Skeletal muscle satellite cell (primary cell): ENCODE measurements at regions not wholly inside any gene's neighbourhood (a gene's known extent, or its start where the extent isn't known, plus 50 kb on each side); places are given as distances from the start of the nearest gene placed in this dataset.
A peak's percentile ranks its signal among the peaks of the same experiment; 100 is the strongest.
"Not testable (repeated sequence)": the region's sequence is repeated elsewhere in the genome, so short reads cannot be mapped to it uniquely, and the experiment has no call there.

Experiments used
- H3K27me3 ChIP-seq: 2 replicates; pipeline ENCODE4 v1.7.0; 2013; ENCODE audit warnings: low read length; ENCODE audit not compliant: control insufficient read depth, insufficient read depth
- H3K36me3 ChIP-seq: 2 replicates; pipeline ENCODE4 v1.7.0; 2013; ENCODE audit warnings: mild to moderate bottlenecking, control low read depth, low read length; ENCODE audit not compliant: insufficient read depth
- H3K4me1 ChIP-seq: 2 replicates; pipeline ENCODE4 v1.7.0; 2013; ENCODE audit warnings: low read length; ENCODE audit not compliant: control insufficient read depth, insufficient read depth
- H3K4me2 ChIP-seq: 2 replicates; pipeline ENCODE4 v1.7.0; 2013; ENCODE audit warnings: mild to moderate bottlenecking, low read length
- H3K4me3 ChIP-seq: 2 replicates; pipeline ENCODE4 v1.7.0; 2013; ENCODE audit warnings: low read length
- H3K9ac ChIP-seq: 2 replicates; pipeline ENCODE4 v1.7.0; 2013; ENCODE audit warnings: mild to moderate bottlenecking, low read depth, low read length, moderate library complexity
- H3K9me3 ChIP-seq: replicated peaks from 2 replicates; pipeline ENCODE4 v1.7.0; 2013; ENCODE audit warnings: mild to moderate bottlenecking, control low read depth, low read length

GRCh38 chr6:85764844-85765243 lies 122.2 kb upstream of the SYNCRIP start:
- H3K27me3 ChIP-seq: no peaks in the 10 kb centered on the region
- no peak overlapping the region for H3K4me2 ChIP-seq
- no peak overlapping the region for H3K4me3 ChIP-seq
- H3K4me1 ChIP-seq: no peaks in the 10 kb centered on the region
- no peaks in the 10 kb centered on the region for H3K36me3 ChIP-seq
- H3K9me3 ChIP-seq: no peaks in the 10 kb centered on the region
- no peak overlapping the region for H3K9ac ChIP-seq

GRCh38 chr6:85756982-85757381 lies 114.3 kb upstream of the SYNCRIP start:
- no peaks in the 10 kb centered on the region for H3K36me3 ChIP-seq
- no peaks in the 10 kb centered on the region for H3K27me3 ChIP-seq
- H3K4me2 ChIP-seq: no peak overlapping the region
- no peaks in the 10 kb centered on the region for H3K9me3 ChIP-seq
- H3K4me3 ChIP-seq: no peak overlapping the region
- H3K4me1 ChIP-seq: no peaks in the 10 kb centered on the region
- no peak overlapping the region for H3K9ac ChIP-seq

GRCh38 chr6:85754894-85755293 lies 112.2 kb upstream of the SYNCRIP start:
- H3K4me3 ChIP-seq: no peak overlapping the region
- H3K9ac ChIP-seq: no peak overlapping the region

GRCh38 chr6:85752602-85753001 lies 109.9 kb upstream of the SYNCRIP start:
- Histone ChIP-seq H3K9ac (no peak overlapping the region), H3K4me1 (no peaks in the 10 kb centered on the region), H3K27me3 (no peaks in the 10 kb centered on the region), H3K9me3 (no peaks in the 10 kb centered on the region), H3K4me2 (no peak overlapping the region), H3K4me3 (no peak overlapping the region), H3K36me3 (no peaks in the 10 kb centered on the region)

More at GRCh38 chr6:85754894-85755293, 112.2 kb upstream of the SYNCRIP start:
- Histone ChIP-seq H3K27me3 (no peaks in the 10 kb centered on the region), H3K4me1 (no peaks in the 10 kb centered on the region), H3K4me2 (no peak overlapping the region), H3K9me3 (no peaks in the 10 kb centered on the region), H3K36me3 (no peaks in the 10 kb centered on the region)

GRCh38 chr6:85751374-85752055 lies 108.8 kb upstream of the SYNCRIP start:
- Histone ChIP-seq H3K9me3 (no peaks in the 10 kb centered on the region), H3K4me1 (no peaks in the 10 kb centered on the region), H3K4me3 (no peak overlapping the region), H3K27me3 (no peaks in the 10 kb centered on the region), H3K4me2 (no peak overlapping the region), H3K36me3 (no peaks in the 10 kb centered on the region), H3K9ac (no peak overlapping the region)

GRCh38 chr6:85750146-85750545 lies 107.5 kb upstream of the SYNCRIP start:
- H3K9me3 ChIP-seq, H3K9ac ChIP-seq, H3K27me3 ChIP-seq, H3K4me1 ChIP-seq, H3K4me3 ChIP-seq, H3K36me3 ChIP-seq, H3K4me2 ChIP-seq: not testable (repeated sequence)

GRCh38 chr6:85749236-85749635 lies 106.5 kb upstream of the SYNCRIP start:
- Histone ChIP-seq H3K4me2 (no peak overlapping the region), H3K9ac (no peak overlapping the region), H3K27me3 (no peaks in the 10 kb centered on the region), H3K4me1 (no peaks in the 10 kb centered on the region), H3K36me3 (no peaks in the 10 kb centered on the region), H3K4me3 (no peak overlapping the region), H3K9me3 (no peaks in the 10 kb centered on the region)

GRCh38 chr6:85747666-85748065 lies 105.0 kb upstream of the SYNCRIP start:
- Histone ChIP-seq H3K4me3 (no peak overlapping the region), H3K4me2 (peak overlapping the region; percentile 41), H3K27me3 (no peaks in the 10 kb centered on the region), H3K36me3 (no peaks in the 10 kb centered on the region), H3K9ac (no peak overlapping the region), H3K9me3 (no peaks in the 10 kb centered on the region), H3K4me1 (no peaks in the 10 kb centered on the region)

GRCh38 chr6:85747093-85747492 lies 104.4 kb upstream of the SYNCRIP start:
- Histone ChIP-seq H3K9me3 (no peaks in the 10 kb centered on the region), H3K9ac (no peak overlapping the region), H3K4me2 (no peak overlapping the region), H3K27me3 (no peaks in the 10 kb centered on the region), H3K4me3 (no peak overlapping the region), H3K4me1 (no peaks in the 10 kb centered on the region), H3K36me3 (no peaks in the 10 kb centered on the region)

GRCh38 chr6:85744433-85744970 lies 101.8 kb upstream of the SYNCRIP start:
- Histone ChIP-seq H3K4me2 (no peak overlapping the region), H3K4me3 (no peak overlapping the region), H3K4me1 (no peaks in the 10 kb centered on the region), H3K9me3 (no peaks in the 10 kb centered on the region), H3K9ac (no peak overlapping the region), H3K36me3 (no peaks in the 10 kb centered on the region), H3K27me3 (peaks cover 2% of the 10 kb centered on the region)

GRCh38 chr6:85726206-85726605 lies 83.5 kb upstream of the SYNCRIP start:
- Histone ChIP-seq H3K4me1 (no peaks in the 10 kb centered on the region), H3K27me3 (no peaks in the 10 kb centered on the region), H3K9me3 (no peaks in the 10 kb centered on the region), H3K4me2 (no peak overlapping the region), H3K9ac (no peak overlapping the region), H3K4me3 (no peak overlapping the region), H3K36me3 (no peaks in the 10 kb centered on the region)

- Histone ChIP-seq H3K36me3 (no peaks in the 10 kb centered on the region), H3K27me3 (no peaks in the 10 kb centered on the region), H3K4me3 (no peak overlapping the region), H3K4me1 (no peaks in the 10 kb centered on the region), H3K9ac (no peak overlapping the region), H3K4me2 (no peak overlapping the region), H3K9me3 (no peaks in the 10 kb centered on the region)
These were observed 73.1 kb upstream of the SYNCRIP start for GRCh38 chr6:85715797-85716196.
